ENCODE measurements at regions not wholly inside any gene's neighbourhood (a gene's known extent, or its start where the extent isn't known, plus 50 kb on each side); places are given as distances from the start of the nearest gene placed in this dataset.

GRCh38 chr1:217953922-217954321 is 322.8 kb downstream of the SPATA17 start:
- no peak overlapping the region for H3K27ac ChIP-seq
- no peaks in the 10 kb centered on the region for H3K79me2 ChIP-seq
- no peak overlapping the region for H3K4me2 ChIP-seq
- H3K4me1 ChIP-seq (ENCODE audit: insufficient read depth), result no peaks in the 10 kb centered on the region
- DNase-seq (ENCODE audit: low spot score), result no peak
- WGBS (ENCODE audit: low lambda C conversion rate, missing lambda C conversion rate), result 90% methylated on average over 2 of the region's 2 CpGs
- no peak overlapping the region for H2AFZ ChIP-seq
- H3K9me3 ChIP-seq (ENCODE audit: low read depth), result no peaks in the 10 kb centered on the region
- no peaks in the 10 kb centered on the region for H4K20me1 ChIP-seq (ENCODE audit: insufficient read depth, poor library complexity, severe bottlenecking)
- no peaks in the 10 kb centered on the region for H3K9me2 ChIP-seq (replicated peaks; ENCODE audit: insufficient read depth)
- no peak for TF ChIP-seq CTCF (IDR thresholded peaks at IDR 0.05; ENCODE audit: poor library complexity)
- no peak for TF ChIP-seq EZH2 (IDR thresholded peaks at IDR 0.05; ENCODE audit: borderline replicate concordance)
- TF ChIP-seq EZH2phosphoT487 (IDR thresholded peaks at IDR 0.05; ENCODE audit: low read depth, severe bottlenecking, unreplicated experiment), result no peak
- H3K4me3 ChIP-seq, result no peak overlapping the region
- no peaks in the 10 kb centered on the region for H3K27me3 ChIP-seq
- no peaks in the 10 kb centered on the region for H3K36me3 ChIP-seq (replicated peaks; ENCODE audit: insufficient read depth, low read depth)

GRCh38 chr1:217955723-217956122 is 324.6 kb downstream of the SPATA17 start:
- Histone ChIP-seq H3K9me3 (ENCODE audit: low read depth) (no peaks in the 10 kb centered on the region), H3K4me2 (no peak overlapping the region), H3K36me3 (replicated peaks; ENCODE audit: insufficient read depth, low read depth) (no peaks in the 10 kb centered on the region), H3K27me3 (no peaks in the 10 kb centered on the region), H3K9me2 (replicated peaks; ENCODE audit: insufficient read depth) (no peaks in the 10 kb centered on the region), H3K4me3 (no peak overlapping the region), H2AFZ (no peak overlapping the region), H3K79me2 (no peaks in the 10 kb centered on the region), H3K27ac (no peak overlapping the region), H3K4me1 (ENCODE audit: insufficient read depth) (no peaks in the 10 kb centered on the region), H4K20me1 (ENCODE audit: insufficient read depth, poor library complexity, severe bottlenecking) (no peaks in the 10 kb centered on the region)
- no peak for DNase-seq (ENCODE audit: low spot score)
- TF ChIP-seq EZH2 (IDR thresholded peaks at IDR 0.05; ENCODE audit: borderline replicate concordance) (no peak), EZH2phosphoT487 (IDR thresholded peaks at IDR 0.05; ENCODE audit: low read depth, severe bottlenecking, unreplicated experiment) (no peak), CTCF (IDR thresholded peaks at IDR 0.05; ENCODE audit: poor library complexity) (no peak)

GRCh38 chr1:217965156-217965786 is 319.8 kb upstream of the RRP15 start:
- H3K36me3 ChIP-seq (replicated peaks; ENCODE audit: insufficient read depth, low read depth), result no peaks in the 10 kb centered on the region
- H4K20me1 ChIP-seq (ENCODE audit: insufficient read depth, poor library complexity, severe bottlenecking), result no peaks in the 10 kb centered on the region
- 76% methylated on average over 8 of the region's 8 CpGs for WGBS (ENCODE audit: low lambda C conversion rate, missing lambda C conversion rate)
- no peaks in the 10 kb centered on the region for H3K79me2 ChIP-seq
- H3K4me1 ChIP-seq (ENCODE audit: insufficient read depth), result no peaks in the 10 kb centered on the region
- DNase-seq (ENCODE audit: low spot score), result no peak
- H2AFZ ChIP-seq, result no peak overlapping the region
- no peak overlapping the region for H3K27ac ChIP-seq
- no peaks in the 10 kb centered on the region for H3K9me3 ChIP-seq (ENCODE audit: low read depth)
- no peaks in the 10 kb centered on the region for H3K9me2 ChIP-seq (replicated peaks; ENCODE audit: insufficient read depth)
- TF ChIP-seq CTCF (IDR thresholded peaks at IDR 0.05; ENCODE audit: poor library complexity), result no peak
- no peaks in the 10 kb centered on the region for H3K27me3 ChIP-seq
- H3K4me3 ChIP-seq, result no peak overlapping the region
- no peak overlapping the region for H3K4me2 ChIP-seq

- 79% methylated on average over 7 of the region's 7 CpGs for WGBS (ENCODE audit: low lambda C conversion rate, missing lambda C conversion rate)
- DNase-seq (ENCODE audit: low spot score), result no peak
- H3K4me2 ChIP-seq, result no peak overlapping the region
- no peak overlapping the region for H3K27ac ChIP-seq
- H2AFZ ChIP-seq, result no peak overlapping the region
- H3K4me3 ChIP-seq, result no peak overlapping the region
- TF ChIP-seq EZH2 (IDR thresholded peaks at IDR 0.05; ENCODE audit: borderline replicate concordance) (no peak), EZH2phosphoT487 (IDR thresholded peaks at IDR 0.05; ENCODE audit: low read depth, severe bottlenecking, unreplicated experiment) (no peak), CTCF (IDR thresholded peaks at IDR 0.05; ENCODE audit: poor library complexity) (no peak)
- H3K9me3 ChIP-seq (ENCODE audit: low read depth), result no peaks in the 10 kb centered on the region
- no peaks in the 10 kb centered on the region for H3K4me1 ChIP-seq (ENCODE audit: insufficient read depth)
- no peaks in the 10 kb centered on the region for H3K9me2 ChIP-seq (replicated peaks; ENCODE audit: insufficient read depth)
- no peaks in the 10 kb centered on the region for H3K79me2 ChIP-seq
- no peaks in the 10 kb centered on the region for H4K20me1 ChIP-seq (ENCODE audit: insufficient read depth, poor library complexity, severe bottlenecking)
- H3K36me3 ChIP-seq (replicated peaks; ENCODE audit: insufficient read depth, low read depth), result no peaks in the 10 kb centered on the region
- H3K27me3 ChIP-seq, result no peaks in the 10 kb centered on the region
Observed at GRCh38 chr1:217968085-217968484, 317.0 kb upstream of the RRP15 start.
